Fibroblast of peridontal ligament (primary cell): ENCODE measurements at regions not wholly inside any gene's neighbourhood (a gene's known extent, or its start where the extent isn't known, plus 50 kb on each side); places are given as distances from the start of the nearest gene placed in this dataset.
A peak's percentile ranks its signal among the peaks of the same experiment; 100 is the strongest.
"Not testable (repeated sequence)": the region's sequence is repeated elsewhere in the genome, so short reads cannot be mapped to it uniquely, and the experiment has no call there.

Experiments used
- DNase-seq: peaks from one replicate; pipeline ENCODE4 v3.0.0-alpha.2; 2010; ENCODE audit errors: extremely low read depth

- no peak for DNase-seq
Observed at GRCh38 chr13:44664308-44664707, 88.2 kb upstream of the TSC22D1 start.

- DNase-seq = no peak
Observed at GRCh38 chr13:44662515-44662914, 86.4 kb upstream of the TSC22D1 start.

GRCh38 chr13:44661936-44662335 is 85.8 kb upstream of the TSC22D1 start:
- no peak for DNase-seq

GRCh38 chr13:44660050-44660449 is 83.9 kb upstream of the TSC22D1 start:
- peak; percentile 40 for DNase-seq

- DNase-seq = no peak
Observed at GRCh38 chr13:44652962-44653660, 77.0 kb upstream of the TSC22D1 start.

GRCh38 chr13:44652168-44652567 is 76.0 kb upstream of the TSC22D1 start:
- DNase-seq = peak; percentile 32

- DNase-seq = no peak
Observed at GRCh38 chr13:44651724-44652123, 75.6 kb upstream of the TSC22D1 start.

GRCh38 chr13:44651209-44651608 is 75.1 kb upstream of the TSC22D1 start:
- DNase-seq = no peak

GRCh38 chr13:44649834-44650233 is 73.7 kb upstream of the TSC22D1 start:
- no peak for DNase-seq

- no peak for DNase-seq
Observed at GRCh38 chr13:44649104-44649428, 72.9 kb upstream of the TSC22D1 start.

- DNase-seq = peak; percentile 82
Observed at GRCh38 chr13:44648392-44649103, 72.4 kb upstream of the TSC22D1 start.

- not testable (repeated sequence) for DNase-seq
Observed at GRCh38 chr13:44647560-44647959, 71.4 kb upstream of the TSC22D1 start.

- no peak for DNase-seq
Observed at GRCh38 chr13:44646044-44646443, 69.9 kb upstream of the TSC22D1 start.

GRCh38 chr13:44643256-44643655 is 67.1 kb upstream of the TSC22D1 start:
- no peak for DNase-seq

GRCh38 chr13:44637581-44637980 is 61.5 kb upstream of the TSC22D1 start:
- DNase-seq = no peak

- DNase-seq = peak; percentile 92
Observed at GRCh38 chr13:44629465-44630183, 53.5 kb upstream of the TSC22D1 start.

GRCh38 chr13:44628826-44629225 is 52.7 kb upstream of the TSC22D1 start:
- DNase-seq = peak; percentile 83

GRCh38 chr13:44627441-44627840 is 51.3 kb upstream of the TSC22D1 start:
- peak; percentile 34 for DNase-seq

- no peak for DNase-seq
Observed at GRCh38 chr13:44626176-44626575, 50.0 kb upstream of the TSC22D1 start.
